HepG2 (cell line): ENCODE measurements at regions not wholly inside any gene's neighbourhood (a gene's known extent, or its start where the extent isn't known, plus 50 kb on each side); places are given as distances from the start of the nearest gene placed in this dataset.

ENCODE experiments used
- ATAC-seq: fragments of 200-7000 bp; cut with Tn5 transposase; 3 replicates; pipeline ENCODE4 v1.9.1; 2020; ENCODE audit warnings: mild to moderate bottlenecking, moderate library complexity
- BruUV-seq: library from RNA; stranded (reverse); fragments of 400-500 nt; replicated peaks from 2 replicates; lab custom pipeline; 2021; lab: Mats Ljungman, UMichigan
- CTCF ChIA-PET: fragments of 300-600 bp; formaldehyde crosslinking; extraction: SDS; loops from one replicate; lab custom pipeline; 2021; ENCODE audit warnings: low total read pairs, inconsistent platforms, low intra/inter-chr PET ratio; lab: Yijun Ruan, JAX
- POLR2A ChIA-PET: fragments of 350-600 bp; sonication (Branson Sonifier 250); formaldehyde crosslinking; loops from one replicate; lab custom pipeline; 2020; ENCODE audit warnings: antibody characterized with exemption, inconsistent platforms; lab: Yijun Ruan, JAX
- DNase-seq: peaks from one replicate; pipeline ENCODE4 v3.0.0-alpha.2; 2015; ENCODE audit warnings: low spot score
- FAIRE-seq: peaks from 3 replicates; lab custom pipeline; 2011; peaks lifted over from hg19 to GRCh38; lab: Jason Lieb, UNC
- H2AFZ ChIP-seq: one replicate; pipeline ENCODE4 v1.6.1; 2011; ENCODE audit warnings: low read length, inconsistent platforms
- H3K27ac ChIP-seq: fragments of 300-600 bp; 3 replicates; pipeline ENCODE4 v1.8.0; 2011; ENCODE audit warnings: mixed run types, mild to moderate bottlenecking, mixed read lengths, low read length, inconsistent platforms; ENCODE audit not compliant: insufficient read depth; ENCODE audit errors: extremely low read length
- H3K27me3 ChIP-seq, 2 experiments: fragments of 200-600 bp in 1 of 2; 2 replicates in 1 of 2; 3 replicates in 1 of 2; pipeline versions ENCODE4 v1.6.0 to v1.8.0; 2011; ENCODE audit warnings: low read length in 2 of 2, mild to moderate bottlenecking in 2 of 2, moderate library complexity in 2 of 2, inconsistent platforms in 1 of 2; ENCODE audit not compliant: insufficient read depth in 2 of 2, control insufficient read depth in 1 of 2
- H3K36me3 ChIP-seq, 2 experiments: fragments of 200-600 bp in 1 of 2; replicated peaks in 1 of 2; 2 replicates in 1 of 2; 3 replicates in 1 of 2; pipeline versions ENCODE4 v1.5.1 to v1.8.0; 2011; ENCODE audit warnings: low read length in 2 of 2, inconsistent platforms in 1 of 2; ENCODE audit not compliant: insufficient read depth in 2 of 2, control insufficient read depth in 1 of 2
- H3K4me1 ChIP-seq: 2 replicates; pipeline ENCODE4 v1.5.1; 2012; ENCODE audit warnings: low read length, inconsistent platforms; ENCODE audit not compliant: insufficient read depth
- H3K4me2 ChIP-seq: 2 replicates; pipeline ENCODE4 v1.6.0; 2011; ENCODE audit warnings: low read depth, low read length, inconsistent platforms
- H3K4me3 ChIP-seq, 3 experiments: fragments of 200-600 bp in 1 of 3; sonication (generic), shearing (Covaris generic) in 1 of 3; replicated peaks in 1 of 3; 2 replicates each; pipeline ENCODE4 v1.5.1; 2011 to 2016; ENCODE audit warnings: low read length in 3 of 3, inconsistent platforms in 2 of 3, low read depth in 2 of 3, mild to moderate bottlenecking in 2 of 3, control low read depth in 1 of 3, mixed read lengths in 1 of 3; ENCODE audit not compliant: insufficient read depth in 1 of 3
- H3K79me2 ChIP-seq: one replicate; pipeline ENCODE4 v1.6.1; 2011; ENCODE audit warnings: low read length, inconsistent platforms; ENCODE audit not compliant: insufficient read depth
- H3K9ac ChIP-seq: 2 replicates; pipeline ENCODE4 v1.6.0; 2011; ENCODE audit warnings: mild to moderate bottlenecking, low read depth, low read length, inconsistent platforms; ENCODE audit not compliant: insufficient read depth
- H3K9me3 ChIP-seq: 2 replicates; pipeline ENCODE4 v1.5.1; 2012; ENCODE audit warnings: mild to moderate bottlenecking, low read length
- H4K20me1 ChIP-seq: 2 replicates; pipeline ENCODE4 v1.6.0; 2011; ENCODE audit warnings: inconsistent platforms, mild to moderate bottlenecking, low read length, moderate library complexity; ENCODE audit not compliant: insufficient read depth
- CENPX ChIP-seq: sonication (generic); formaldehyde crosslinking; IDR thresholded peaks from 2 replicates; pipeline ENCODE4 v1.9.0; 2021; ENCODE audit warnings: mild to moderate bottlenecking, missing genetic modification reagents, moderate library complexity
- FOXC1 ChIP-seq: sonication (generic); formaldehyde crosslinking; IDR thresholded peaks from 2 replicates; pipeline ENCODE4 v1.8.0; 2022; ENCODE audit warnings: mild to moderate bottlenecking, missing genetic modification reagents, borderline replicate concordance
- MXD4 ChIP-seq: IDR thresholded peaks from 2 replicates; pipeline ENCODE4 v1.6.1; 2016; ENCODE audit warnings: mild to moderate bottlenecking, missing biosample characterization, missing genetic modification reagents
- RNF2 ChIP-seq: fragments of 450-650 bp; conservative IDR thresholded peaks from 2 replicates; pipeline ENCODE4 v1.6.1; 2016; ENCODE audit warnings: low read depth
- SIN3B ChIP-seq: fragments of 150-350 bp; IDR thresholded peaks from 2 replicates; pipeline ENCODE4 v1.6.1; 2014; ENCODE audit warnings: low read length
- SOX5 ChIP-seq: IDR thresholded peaks from 2 replicates; pipeline ENCODE4 v1.6.1; 2016; ENCODE audit warnings: borderline replicate concordance
- STAG1 ChIP-seq: sonication (generic); formaldehyde crosslinking; IDR thresholded peaks from 2 replicates; pipeline ENCODE4 v1.4.0; 2020; ENCODE audit warnings: missing genetic modification reagents
- TBX3 ChIP-seq: fragments of 450-650 bp; IDR thresholded peaks from 2 replicates; pipeline ENCODE4 v1.6.1; 2017; ENCODE audit warnings: antibody characterized with exemption, mild to moderate bottlenecking, inconsistent platforms, borderline replicate concordance
- ZBTB39 ChIP-seq: sonication (generic); formaldehyde crosslinking; IDR thresholded peaks from 2 replicates; pipeline ENCODE4 v1.5.0; 2020; ENCODE audit warnings: missing genetic modification reagents
- ZFAT ChIP-seq: sonication (generic); formaldehyde crosslinking; conservative IDR thresholded peaks from 2 replicates; pipeline ENCODE4 v1.8.1; 2023; ENCODE audit warnings: missing genetic modification reagents, inconsistent platforms
- ZNF160 ChIP-seq: sonication (generic); formaldehyde crosslinking; IDR thresholded peaks from 2 replicates; pipeline ENCODE4 v1.8.0; 2022; ENCODE audit warnings: mild to moderate bottlenecking, inconsistent platforms, missing genetic modification reagents
- ZNF274 ChIP-seq: sonication (generic); formaldehyde crosslinking; IDR thresholded peaks from 2 replicates; pipeline ENCODE4 v1.5.1; 2020; ENCODE audit warnings: mild to moderate bottlenecking, missing genetic modification reagents
- ZNF282 ChIP-seq: fragments of 450-650 bp; IDR thresholded peaks from 2 replicates; pipeline ENCODE4 v1.6.1; 2018; ENCODE audit not compliant: partially characterized antibody
- ZNF780A ChIP-seq: sonication (generic); formaldehyde crosslinking; IDR thresholded peaks from 2 replicates; pipeline ENCODE4 v1.8.0; 2022; ENCODE audit warnings: mild to moderate bottlenecking, missing genetic modification reagents, moderate library complexity
- WGBS: methylation state at CpG from one replicate; pipeline ENCODE4 v1.1.6; 2017; ENCODE audit warnings: low lambda C conversion rate; 5-methylcytosine and 5-hydroxymethylcytosine counted together
- in situ Hi-C: cut with HindIII; loops from 2 replicates; pipeline ENCODE4 v1.10.0; 2017; ENCODE audit warnings: low pct_unique_long_range_greater_than_20kb; ENCODE audit not compliant: extremely low pct_ligation_motif_present
- intact Hi-C: fragments of 100-400 bp; cut with micrococcal nuclease; formaldehyde crosslinking; loops from one replicate; pipeline ENCODE4 v1.10.0; 2022; ENCODE audit not compliant: unreplicated experiment
- TF ChIP-seq, protein P1 (sequence below): sonication (generic); formaldehyde crosslinking; conservative IDR thresholded peaks from 2 replicates; pipeline ENCODE4 v1.4.0; 2020; ENCODE audit warnings: missing genetic modification reagents
- TF ChIP-seq, protein P2 (sequence below): IDR thresholded peaks from 2 replicates; pipeline ENCODE4 v1.6.1; 2012; ENCODE audit warnings: inconsistent platforms
- TF ChIP-seq, protein P3 (sequence below): sonication (generic); formaldehyde crosslinking; IDR thresholded peaks from 2 replicates; pipeline ENCODE4 v1.9.0; 2021; ENCODE audit warnings: missing genetic modification reagents, borderline replicate concordance

GRCh38 chr2:121994238-121995206, 239.1 kb downstream of the TSN start (continued):
- TF ChIP-seq, protein P1, sequence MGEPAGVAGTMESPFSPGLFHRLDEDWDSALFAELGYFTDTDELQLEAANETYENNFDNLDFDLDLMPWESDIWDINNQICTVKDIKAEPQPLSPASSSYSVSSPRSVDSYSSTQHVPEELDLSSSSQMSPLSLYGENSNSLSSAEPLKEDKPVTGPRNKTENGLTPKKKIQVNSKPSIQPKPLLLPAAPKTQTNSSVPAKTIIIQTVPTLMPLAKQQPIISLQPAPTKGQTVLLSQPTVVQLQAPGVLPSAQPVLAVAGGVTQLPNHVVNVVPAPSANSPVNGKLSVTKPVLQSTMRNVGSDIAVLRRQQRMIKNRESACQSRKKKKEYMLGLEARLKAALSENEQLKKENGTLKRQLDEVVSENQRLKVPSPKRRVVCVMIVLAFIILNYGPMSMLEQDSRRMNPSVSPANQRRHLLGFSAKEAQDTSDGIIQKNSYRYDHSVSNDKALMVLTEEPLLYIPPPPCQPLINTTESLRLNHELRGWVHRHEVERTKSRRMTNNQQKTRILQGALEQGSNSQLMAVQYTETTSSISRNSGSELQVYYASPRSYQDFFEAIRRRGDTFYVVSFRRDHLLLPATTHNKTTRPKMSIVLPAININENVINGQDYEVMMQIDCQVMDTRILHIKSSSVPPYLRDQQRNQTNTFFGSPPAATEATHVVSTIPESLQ (CRISPR knock-in tag) = no peak
- TF ChIP-seq MXD4 (CRISPR knock-in tag) = no peak
- no peak for TF ChIP-seq CENPX (CRISPR knock-in tag)

GRCh38 chr2:121998751-121999150, 243.3 kb downstream of the TSN start:
- no peaks in the 10 kb centered on the region; a peak in 1 of 5 replicates for H3K27me3 ChIP-seq
- no peaks in the 10 kb centered on the region for H3K4me1 ChIP-seq
- no peaks in the 10 kb centered on the region for H3K9me3 ChIP-seq
- H3K27ac ChIP-seq = no peak overlapping the region
- no TSS peak for BruUV-seq
- 63% methylated on average over 4 of the region's 4 CpGs for WGBS
- intact Hi-C loops = no loop called here
- in situ Hi-C loops = no loop called here
- no peaks in the 10 kb centered on the region for H3K36me3 ChIP-seq
- no peak overlapping the region for H2AFZ ChIP-seq
- H3K4me3 ChIP-seq = no peak overlapping the region
- H3K9ac ChIP-seq = no peak overlapping the region
- no peaks in the 10 kb centered on the region for H4K20me1 ChIP-seq
- FAIRE-seq = no peak
- ChIA-PET POLR2A (no interaction called here), CTCF (no interaction called here)
- DNase-seq = no peak
- no peaks in the 10 kb centered on the region for H3K79me2 ChIP-seq
- ATAC-seq = no peak
- no peak overlapping the region for H3K4me2 ChIP-seq
- TF ChIP-seq, protein P2, sequence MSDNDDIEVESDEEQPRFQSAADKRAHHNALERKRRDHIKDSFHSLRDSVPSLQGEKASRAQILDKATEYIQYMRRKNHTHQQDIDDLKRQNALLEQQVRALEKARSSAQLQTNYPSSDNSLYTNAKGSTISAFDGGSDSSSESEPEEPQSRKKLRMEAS = no peak
- TF ChIP-seq, protein P3, sequence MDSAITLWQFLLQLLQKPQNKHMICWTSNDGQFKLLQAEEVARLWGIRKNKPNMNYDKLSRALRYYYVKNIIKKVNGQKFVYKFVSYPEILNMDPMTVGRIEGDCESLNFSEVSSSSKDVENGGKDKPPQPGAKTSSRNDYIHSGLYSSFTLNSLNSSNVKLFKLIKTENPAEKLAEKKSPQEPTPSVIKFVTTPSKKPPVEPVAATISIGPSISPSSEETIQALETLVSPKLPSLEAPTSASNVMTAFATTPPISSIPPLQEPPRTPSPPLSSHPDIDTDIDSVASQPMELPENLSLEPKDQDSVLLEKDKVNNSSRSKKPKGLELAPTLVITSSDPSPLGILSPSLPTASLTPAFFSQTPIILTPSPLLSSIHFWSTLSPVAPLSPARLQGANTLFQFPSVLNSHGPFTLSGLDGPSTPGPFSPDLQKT = no peak
- TF ChIP-seq ZFAT (CRISPR knock-in tag) = no peak
- TF ChIP-seq TBX3 = no peak
- no peak for TF ChIP-seq STAG1
- TF ChIP-seq RNF2 = no peak
- TF ChIP-seq SIN3B = no peak
- no peak for TF ChIP-seq ZNF282
- TF ChIP-seq ZBTB39 (CRISPR knock-in tag) = no peak
- no peak for TF ChIP-seq ZNF780A (CRISPR knock-in tag)
- TF ChIP-seq ZNF160 (CRISPR knock-in tag) = no peak
- no peak for TF ChIP-seq FOXC1 (CRISPR knock-in tag)
- TF ChIP-seq ZNF274 (CRISPR knock-in tag) = no peak
- no peak for TF ChIP-seq SOX5 (CRISPR knock-in tag)
